ENCODE measurements at regions not wholly inside any gene's neighbourhood (a gene's known extent, or its start where the extent isn't known, plus 50 kb on each side); places are given as distances from the start of the nearest gene placed in this dataset.

- TF ChIP-seq ZNF462 (CRISPR knock-in tag; IDR thresholded peaks at IDR 0.05) (no peak), CREB1 (CRISPR knock-in tag; IDR thresholded peaks at IDR 0.05; ENCODE audit: low read depth) (no peak), EZH2phosphoT487 (IDR thresholded peaks at IDR 0.05; ENCODE audit: unreplicated experiment) (no peak), NANOG (IDR thresholded peaks at IDR 0.05; ENCODE audit: borderline replicate concordance) (no peak), POLR2AphosphoS5 (IDR thresholded peaks at IDR 0.05; ENCODE audit: low read depth) (no peak), ZNF331 (CRISPR knock-in tag; IDR thresholded peaks at IDR 0.05; ENCODE audit: low read depth) (no peak)
These were observed 74.6 kb upstream of the MRPS6 start (continued) for GRCh38 chr21:33998809-33999208.

GRCh38 chr21:33998402-33998801 is 75.0 kb upstream of the MRPS6 start:
- H3K36me3 Mint-ChIP-seq (ENCODE audit: low read depth), result no peaks in the 10 kb centered on the region; the same call in 2 of the 3 replicates
- H3K27me3 Mint-ChIP-seq (ENCODE audit: insufficient read depth, low read depth, poor library complexity), result peaks cover 1% of the 10 kb centered on the region
- no peak overlapping the region for H3K27ac Mint-ChIP-seq
- Histone ChIP-seq H2AFZ (no peak overlapping the region), H4K20me1 (replicated peaks; ENCODE audit: insufficient read depth) (no peaks in the 10 kb centered on the region), H3K36me3 (ENCODE audit: insufficient read depth) (no peaks in the 10 kb centered on the region), H3F3A (replicated peaks; ENCODE audit: low read depth) (no peaks in the 10 kb centered on the region), H3K79me2 (replicated peaks; ENCODE audit: insufficient read depth) (no peaks in the 10 kb centered on the region), H3K4me3 (no peak overlapping the region), H3K4me2 (no peak overlapping the region), H3K9me2 (ENCODE audit: insufficient read depth) (no peaks in the 10 kb centered on the region), H3K4me1 (ENCODE audit: insufficient read depth) (no peaks in the 10 kb centered on the region), H3K27me3 (ENCODE audit: insufficient read depth) (no peaks in the 10 kb centered on the region), H3K27ac (ENCODE audit: low read depth) (no peak overlapping the region)
- ATAC-seq, result no peak
- no peak overlapping the region for H3K4me3 Mint-ChIP-seq
- no peaks in the 10 kb centered on the region for H3K4me1 Mint-ChIP-seq
- no peak for DNase-seq (ENCODE audit: low spot score)
- H3K9me3 Mint-ChIP-seq, result peaks cover 7% of the 10 kb centered on the region; the same call in 1 of the 3 replicates
- TF ChIP-seq POLR2AphosphoS5 (IDR thresholded peaks at IDR 0.05; ENCODE audit: low read depth) (no peak), ETS1 (IDR thresholded peaks at IDR 0.05) (no peak), ZNF331 (CRISPR knock-in tag; IDR thresholded peaks at IDR 0.05; ENCODE audit: low read depth) (no peak), NANOG (IDR thresholded peaks at IDR 0.05; ENCODE audit: borderline replicate concordance) (no peak)
- TF ChIP-seq, protein P1, sequence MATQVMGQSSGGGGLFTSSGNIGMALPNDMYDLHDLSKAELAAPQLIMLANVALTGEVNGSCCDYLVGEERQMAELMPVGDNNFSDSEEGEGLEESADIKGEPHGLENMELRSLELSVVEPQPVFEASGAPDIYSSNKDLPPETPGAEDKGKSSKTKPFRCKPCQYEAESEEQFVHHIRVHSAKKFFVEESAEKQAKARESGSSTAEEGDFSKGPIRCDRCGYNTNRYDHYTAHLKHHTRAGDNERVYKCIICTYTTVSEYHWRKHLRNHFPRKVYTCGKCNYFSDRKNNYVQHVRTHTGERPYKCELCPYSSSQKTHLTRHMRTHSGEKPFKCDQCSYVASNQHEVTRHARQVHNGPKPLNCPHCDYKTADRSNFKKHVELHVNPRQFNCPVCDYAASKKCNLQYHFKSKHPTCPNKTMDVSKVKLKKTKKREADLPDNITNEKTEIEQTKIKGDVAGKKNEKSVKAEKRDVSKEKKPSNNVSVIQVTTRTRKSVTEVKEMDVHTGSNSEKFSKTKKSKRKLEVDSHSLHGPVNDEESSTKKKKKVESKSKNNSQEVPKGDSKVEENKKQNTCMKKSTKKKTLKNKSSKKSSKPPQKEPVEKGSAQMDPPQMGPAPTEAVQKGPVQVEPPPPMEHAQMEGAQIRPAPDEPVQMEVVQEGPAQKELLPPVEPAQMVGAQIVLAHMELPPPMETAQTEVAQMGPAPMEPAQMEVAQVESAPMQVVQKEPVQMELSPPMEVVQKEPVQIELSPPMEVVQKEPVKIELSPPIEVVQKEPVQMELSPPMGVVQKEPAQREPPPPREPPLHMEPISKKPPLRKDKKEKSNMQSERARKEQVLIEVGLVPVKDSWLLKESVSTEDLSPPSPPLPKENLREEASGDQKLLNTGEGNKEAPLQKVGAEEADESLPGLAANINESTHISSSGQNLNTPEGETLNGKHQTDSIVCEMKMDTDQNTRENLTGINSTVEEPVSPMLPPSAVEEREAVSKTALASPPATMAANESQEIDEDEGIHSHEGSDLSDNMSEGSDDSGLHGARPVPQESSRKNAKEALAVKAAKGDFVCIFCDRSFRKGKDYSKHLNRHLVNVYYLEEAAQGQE (IDR thresholded peaks at IDR 0.05; ENCODE audit: unreplicated experiment), result no peak

Data from GM23338 (cell line).